ENCODE measurements at regions not wholly inside any gene's neighbourhood (a gene's known extent, or its start where the extent isn't known, plus 50 kb on each side); places are given as distances from the start of the nearest gene placed in this dataset.
"Not testable (repeated sequence)": the region's sequence is repeated elsewhere in the genome, so short reads cannot be mapped to it uniquely, and the experiment has no call there.

DNA sequence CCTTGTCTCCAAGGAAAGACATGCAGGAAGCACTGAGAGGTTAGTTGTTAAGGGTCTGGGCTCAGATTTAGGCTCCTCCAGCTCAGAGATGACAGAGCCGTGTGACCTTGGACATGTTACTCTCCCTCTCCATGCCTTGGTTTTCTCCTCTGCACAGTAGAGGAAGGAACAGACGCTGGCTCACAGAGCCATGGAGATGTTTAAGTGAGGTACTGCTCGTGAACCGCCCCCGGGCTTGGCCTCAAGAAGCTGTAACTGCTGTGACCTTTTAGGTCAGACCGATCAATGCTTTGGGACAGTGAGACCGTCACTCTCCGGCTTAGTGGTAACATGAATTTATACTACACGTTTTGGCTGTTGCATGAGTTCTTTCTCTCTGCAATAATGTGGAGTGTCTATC is 197.4 kb downstream of the C16orf95 start:
- DNase-seq (ENCODE audit: low read depth): no peak
- H3K4me3 ChIP-seq (ENCODE audit: low read length): no peak overlapping the region
- TF ChIP-seq, protein P1, sequence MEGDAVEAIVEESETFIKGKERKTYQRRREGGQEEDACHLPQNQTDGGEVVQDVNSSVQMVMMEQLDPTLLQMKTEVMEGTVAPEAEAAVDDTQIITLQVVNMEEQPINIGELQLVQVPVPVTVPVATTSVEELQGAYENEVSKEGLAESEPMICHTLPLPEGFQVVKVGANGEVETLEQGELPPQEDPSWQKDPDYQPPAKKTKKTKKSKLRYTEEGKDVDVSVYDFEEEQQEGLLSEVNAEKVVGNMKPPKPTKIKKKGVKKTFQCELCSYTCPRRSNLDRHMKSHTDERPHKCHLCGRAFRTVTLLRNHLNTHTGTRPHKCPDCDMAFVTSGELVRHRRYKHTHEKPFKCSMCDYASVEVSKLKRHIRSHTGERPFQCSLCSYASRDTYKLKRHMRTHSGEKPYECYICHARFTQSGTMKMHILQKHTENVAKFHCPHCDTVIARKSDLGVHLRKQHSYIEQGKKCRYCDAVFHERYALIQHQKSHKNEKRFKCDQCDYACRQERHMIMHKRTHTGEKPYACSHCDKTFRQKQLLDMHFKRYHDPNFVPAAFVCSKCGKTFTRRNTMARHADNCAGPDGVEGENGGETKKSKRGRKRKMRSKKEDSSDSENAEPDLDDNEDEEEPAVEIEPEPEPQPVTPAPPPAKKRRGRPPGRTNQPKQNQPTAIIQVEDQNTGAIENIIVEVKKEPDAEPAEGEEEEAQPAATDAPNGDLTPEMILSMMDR (IDR thresholded peaks at IDR 0.05; ENCODE audit: insufficient read depth, low read depth, low read length, missing control alignments): no peak

GRCh38 chr16:87121816-87122215 is 195.4 kb downstream of the C16orf95 start:
- H3K4me3 ChIP-seq (ENCODE audit: low read length): no peak overlapping the region
- no peak for DNase-seq (ENCODE audit: low read depth)
- TF ChIP-seq, protein P1 (IDR thresholded peaks at IDR 0.05; ENCODE audit: insufficient read depth, low read depth, low read length, missing control alignments): no peak

DNA sequence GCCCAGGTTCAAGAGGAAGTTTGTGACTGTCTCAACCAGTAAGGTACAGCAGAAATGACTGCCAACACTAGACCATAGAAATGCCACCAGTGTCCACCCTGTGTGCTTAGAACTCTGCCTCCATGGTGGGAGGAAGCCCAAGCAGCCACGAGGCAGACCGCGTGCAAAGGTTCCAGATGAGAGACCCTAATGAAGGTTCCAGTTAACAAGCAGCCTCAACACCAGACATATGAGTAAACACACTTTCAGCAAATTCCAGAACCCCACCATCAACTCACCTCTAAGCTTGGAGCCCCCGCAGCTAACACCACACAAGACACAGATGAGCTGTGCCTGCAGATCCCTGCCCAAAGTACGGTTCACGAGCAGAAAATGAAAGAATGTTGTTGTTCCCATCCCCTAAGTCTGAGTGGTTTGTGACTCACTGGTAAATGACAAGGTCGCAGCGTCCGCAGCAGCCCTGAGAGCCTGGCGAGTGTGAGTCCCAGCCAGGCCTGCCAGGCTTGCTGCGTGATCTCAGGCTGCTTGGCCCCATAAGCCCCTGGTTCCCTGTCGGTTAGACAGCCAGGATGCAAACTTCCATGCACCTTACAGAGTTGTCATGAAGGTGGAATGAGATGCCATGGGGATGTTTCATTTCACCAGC is 193.7 kb downstream of the C16orf95 start:
- H3K4me3 ChIP-seq (ENCODE audit: low read length): no peak overlapping the region
- TF ChIP-seq, protein P1 (IDR thresholded peaks at IDR 0.05; ENCODE audit: insufficient read depth, low read depth, low read length, missing control alignments): no peak
- DNase-seq (ENCODE audit: low read depth): no peak

DNA sequence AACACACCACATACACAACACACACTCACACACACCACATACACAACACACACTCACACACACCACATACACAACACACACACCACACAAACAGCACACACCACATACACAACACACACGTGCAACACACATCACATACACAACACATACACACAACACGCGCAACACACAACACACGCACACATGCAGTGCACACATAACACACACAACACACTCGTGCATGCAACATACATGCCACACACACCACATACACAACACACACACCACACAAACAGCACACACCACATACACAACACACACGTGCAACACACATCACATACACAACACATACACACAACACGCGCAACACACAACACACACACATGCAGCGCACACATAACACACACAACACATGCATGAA is 192.8 kb downstream of the C16orf95 start:
- H3K4me3 ChIP-seq (ENCODE audit: low read length); DNase-seq (ENCODE audit: low read depth): not testable (repeated sequence)

GRCh38 chr16:87125206-87126155 is 191.7 kb downstream of the C16orf95 start:
- TF ChIP-seq, protein P1 (IDR thresholded peaks at IDR 0.05; ENCODE audit: insufficient read depth, low read depth, low read length, missing control alignments): no peak
- H3K4me3 ChIP-seq (ENCODE audit: low read length): no peak overlapping the region
- DNase-seq (ENCODE audit: low read depth): no peak

DNA sequence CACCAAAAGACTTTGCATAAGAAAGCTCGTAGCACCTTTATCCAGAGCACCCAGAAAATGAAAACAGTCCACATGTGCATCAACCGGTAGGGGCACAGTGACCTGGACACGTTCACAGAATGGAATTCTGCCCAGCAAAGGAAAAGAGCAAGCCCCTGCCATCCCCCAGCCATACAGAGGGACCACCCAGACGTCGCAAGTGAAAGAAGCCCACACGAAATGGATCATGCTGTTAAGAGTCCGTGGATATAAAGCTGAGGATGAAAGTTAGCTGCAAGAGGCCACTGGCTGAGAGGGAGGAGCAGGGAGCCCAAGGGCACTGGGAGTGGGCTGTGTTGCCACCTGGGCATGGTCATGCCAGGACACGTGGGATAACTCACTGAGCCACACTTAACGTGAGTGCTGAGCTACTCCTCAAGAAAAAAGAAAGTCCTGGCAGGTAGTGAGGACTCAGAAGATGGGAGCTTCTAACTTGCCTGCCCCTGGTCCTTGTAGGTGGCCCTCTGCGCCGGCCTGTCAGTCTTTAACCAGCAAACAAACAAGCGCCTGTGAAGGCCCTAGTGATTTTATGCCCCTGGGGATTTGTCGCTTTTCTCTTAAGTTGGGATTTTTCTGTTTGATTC is 190.7 kb downstream of the C16orf95 start:
- TF ChIP-seq, protein P1 (IDR thresholded peaks at IDR 0.05; ENCODE audit: insufficient read depth, low read depth, low read length, missing control alignments): no peak
- peak; percentile 30 for DNase-seq (ENCODE audit: low read depth)
- H3K4me3 ChIP-seq (ENCODE audit: low read length): no peak overlapping the region

- DNase-seq (ENCODE audit: low read depth): no peak
- no peak overlapping the region for H3K4me3 ChIP-seq (ENCODE audit: low read length)
Measured at GRCh38 chr16:87127061-87127765, 190.0 kb downstream of the C16orf95 start.

More at GRCh38 chr16:87127061-87127765, 190.0 kb downstream of the C16orf95 start:
- TF ChIP-seq, protein P1 (IDR thresholded peaks at IDR 0.05; ENCODE audit: insufficient read depth, low read depth, low read length, missing control alignments): no peak
